H9 (cell line): ENCODE measurements at regions not wholly inside any gene's neighbourhood (a gene's known extent, or its start where the extent isn't known, plus 50 kb on each side); places are given as distances from the start of the nearest gene placed in this dataset.

ENCODE experiments used
- DNase-seq: peaks from one replicate; pipeline ENCODE4 v3.0.0-alpha.2; 2017
- H2AFZ ChIP-seq: one replicate; pipeline ENCODE4 v1.6.1; 2013; ENCODE audit warnings: mild to moderate bottlenecking, low read length, control low read depth, moderate library complexity
- H2AK5ac ChIP-seq: 2 replicates; pipeline ENCODE4 v1.6.1; 2013; ENCODE audit warnings: low read length, control low read depth, mixed read lengths; ENCODE audit not compliant: insufficient read length
- H2BK120ac ChIP-seq: one replicate; pipeline ENCODE4 v1.6.1; 2013; ENCODE audit warnings: low read depth, mild to moderate bottlenecking, low read length, control low read depth, inconsistent platforms; ENCODE audit not compliant: poor library complexity, severe bottlenecking
- H2BK12ac ChIP-seq: 2 replicates; pipeline ENCODE4 v1.6.1; 2013; ENCODE audit warnings: low read length, control low read depth, mixed read lengths, low read depth; ENCODE audit not compliant: insufficient read length
- H2BK15ac ChIP-seq: 2 replicates; pipeline ENCODE4 v1.6.1; 2013; ENCODE audit warnings: low read depth, low read length, control low read depth
- H2BK20ac ChIP-seq: one replicate; pipeline ENCODE4 v1.6.1; 2013; ENCODE audit warnings: low read depth, mild to moderate bottlenecking, low read length, control low read depth, inconsistent platforms; ENCODE audit not compliant: poor library complexity, severe bottlenecking
- H2BK5ac ChIP-seq: 2 replicates; pipeline ENCODE4 v1.6.1; 2013; ENCODE audit warnings: low read length, control low read depth, mixed read lengths; ENCODE audit not compliant: insufficient read length
- H3K14ac ChIP-seq: 2 replicates; pipeline ENCODE4 v1.6.1; 2013; ENCODE audit warnings: low read length, control low read depth; ENCODE audit not compliant: insufficient read depth
- H3K18ac ChIP-seq: 2 replicates; pipeline ENCODE4 v1.6.1; 2013; ENCODE audit warnings: low read depth, mild to moderate bottlenecking, mixed read lengths, low read length, control low read depth; ENCODE audit not compliant: insufficient read length
- H3K23ac ChIP-seq: 2 replicates; pipeline ENCODE4 v1.6.1; 2013; ENCODE audit warnings: low read length, control low read depth, mixed read lengths, low read depth; ENCODE audit not compliant: insufficient read length
- H3K23me2 ChIP-seq: 2 replicates; pipeline ENCODE4 v1.6.1; 2013; ENCODE audit warnings: low read depth, mild to moderate bottlenecking, mixed read lengths, low read length, control low read depth; ENCODE audit not compliant: insufficient read length, poor library complexity, severe bottlenecking
- H3K27ac ChIP-seq: 2 replicates; pipeline ENCODE4 v1.5.1; 2013; ENCODE audit warnings: low read length, control low read depth, mixed read lengths, low read depth; ENCODE audit not compliant: insufficient read length
- H3K27me3 ChIP-seq: 2 replicates; pipeline ENCODE4 v1.6.1; 2013; ENCODE audit warnings: low read length, control low read depth, inconsistent platforms; ENCODE audit not compliant: insufficient read depth
- H3K4ac ChIP-seq: 2 replicates; pipeline ENCODE4 v1.6.1; 2013; ENCODE audit warnings: low read depth, mild to moderate bottlenecking, control low read depth, inconsistent platforms, low read length, moderate library complexity
- H3K4me1 ChIP-seq: 2 replicates; pipeline ENCODE4 v1.6.1; 2013; ENCODE audit warnings: low read length, control low read depth, inconsistent platforms; ENCODE audit not compliant: insufficient read depth
- H3K4me2 ChIP-seq: 2 replicates; pipeline ENCODE4 v1.6.1; 2013; ENCODE audit warnings: low read length, control low read depth, mixed read lengths; ENCODE audit not compliant: insufficient read length, insufficient read depth
- H3K56ac ChIP-seq: 2 replicates; pipeline ENCODE4 v1.6.1; 2013; ENCODE audit warnings: low read depth, mild to moderate bottlenecking, mixed read lengths, low read length, control low read depth; ENCODE audit not compliant: insufficient read length
- H3K79me1 ChIP-seq: 2 replicates; pipeline ENCODE4 v1.6.1; 2013; ENCODE audit warnings: low read depth, mild to moderate bottlenecking, moderate library complexity, low read length, control low read depth, inconsistent platforms; ENCODE audit not compliant: insufficient read depth, poor library complexity, severe bottlenecking
- H3K79me2 ChIP-seq: 2 replicates; pipeline ENCODE4 v1.6.1; 2013; ENCODE audit warnings: low read length, control low read depth, inconsistent platforms; ENCODE audit not compliant: insufficient read depth
- H3K9ac ChIP-seq: 2 replicates; pipeline ENCODE4 v1.6.1; 2013; ENCODE audit warnings: low read length, control low read depth, mixed read lengths; ENCODE audit not compliant: insufficient read length; ENCODE audit errors: extremely low read depth
- H3K9me3 ChIP-seq: one replicate; pipeline ENCODE4 v1.6.1; 2013; ENCODE audit warnings: low read depth, low read length, inconsistent platforms; ENCODE audit not compliant: control insufficient read depth
- H3T11ph ChIP-seq: one replicate; pipeline ENCODE4 v1.6.1; 2013; ENCODE audit warnings: mild to moderate bottlenecking, low read length, control low read depth, inconsistent platforms
- H4K20me1 ChIP-seq: one replicate; pipeline ENCODE4 v1.6.1; 2013; ENCODE audit not compliant: control insufficient read depth, insufficient read length, insufficient read depth
- H4K5ac ChIP-seq: 2 replicates; pipeline ENCODE4 v1.6.1; 2013; ENCODE audit warnings: low read depth, mild to moderate bottlenecking, mixed read lengths, low read length, control low read depth; ENCODE audit not compliant: insufficient read length
- H4K8ac ChIP-seq: replicated peaks from 2 replicates; pipeline ENCODE4 v1.6.1; 2013; ENCODE audit warnings: low read length, control low read depth, mixed read lengths, low read depth; ENCODE audit not compliant: insufficient read length
- H4K91ac ChIP-seq: 2 replicates; pipeline ENCODE4 v1.6.1; 2013; ENCODE audit warnings: low read depth, mild to moderate bottlenecking, moderate library complexity, mixed read lengths, low read length, control low read depth; ENCODE audit not compliant: insufficient read length
- H3K27ac Mint-ChIP-seq, 3 experiments: 2 replicates in 2 of 3; 3 replicates in 1 of 3; pipeline ENCODE4 v1.8.0; 2020 to 2021; ENCODE audit warnings: mixed read lengths in 3 of 3, mild to moderate bottlenecking in 1 of 3, moderate library complexity in 1 of 3
- H3K27me3 Mint-ChIP-seq: 2 replicates; pipeline ENCODE4 v1.8.0; 2021; ENCODE audit warnings: low read depth, mild to moderate bottlenecking, moderate library complexity, mixed read lengths
- H3K36me3 Mint-ChIP-seq, 3 experiments: 2 replicates in 2 of 3; 3 replicates in 1 of 3; pipeline ENCODE4 v1.8.0; 2020 to 2021; ENCODE audit warnings: low read depth in 3 of 3, mixed read lengths in 3 of 3; ENCODE audit not compliant: insufficient read depth in 1 of 3
- H3K4me1 Mint-ChIP-seq, 2 experiments: 2 replicates each; pipeline ENCODE4 v1.8.0; 2020; ENCODE audit warnings: mixed read lengths in 2 of 2
- H3K4me3 Mint-ChIP-seq, 2 experiments: 2 replicates in 1 of 2; 3 replicates in 1 of 2; pipeline ENCODE4 v1.8.0; 2020 to 2021; ENCODE audit warnings: mild to moderate bottlenecking in 2 of 2, mixed read lengths in 2 of 2, moderate library complexity in 1 of 2
- H3K9me3 Mint-ChIP-seq, 2 experiments: 2 replicates in 1 of 2; 3 replicates in 1 of 2; pipeline ENCODE4 v1.8.0; 2020; ENCODE audit warnings: mild to moderate bottlenecking in 2 of 2, mixed read lengths in 2 of 2, moderate library complexity in 1 of 2
- CTCF ChIP-seq: fragments of 200-600 bp; sonication (generic); conservative IDR thresholded peaks from 3 replicates; pipeline ENCODE4 v1.8.0; 2021; ENCODE audit warnings: antibody characterized with exemption, mild to moderate bottlenecking
- WGBS: extraction: QIAGEN DNeasy Blood & Tissue Kit; methylation state at CpG from one replicate; pipeline ENCODE4 v1.1.7; 2013; ENCODE audit warnings: missing lambda C conversion rate, low lambda C conversion rate, mixed read lengths; ENCODE audit not compliant: insufficient read length; ENCODE audit errors: extremely low coverage; 5-methylcytosine and 5-hydroxymethylcytosine counted together

GRCh38 chr6:113595911-113596376, 261.2 kb upstream of the MARCKS start:
- H3K14ac ChIP-seq: no peak overlapping the region
- H3K79me2 ChIP-seq: no peaks in the 10 kb centered on the region
- no peak for DNase-seq
- peaks cover 0 to 10% (median 6%) of the 10 kb centered on the region in 3 experiments; a peak in 4 of 7 replicates for H3K36me3 Mint-ChIP-seq
- H2BK15ac ChIP-seq: no peak overlapping the region
- no peak overlapping the region for H4K8ac ChIP-seq
- no peaks in the 10 kb centered on the region for H4K20me1 ChIP-seq
- no peak overlapping the region for H3K4ac ChIP-seq
- no peak overlapping the region for H2AK5ac ChIP-seq
- no peak overlapping the region for H4K5ac ChIP-seq
- no peak overlapping the region for H3K4me3 Mint-ChIP-seq
- no peak overlapping the region for H3K18ac ChIP-seq
- no peak overlapping the region for H3T11ph ChIP-seq
- no peak overlapping the region for H2BK120ac ChIP-seq
- H2BK5ac ChIP-seq: no peak overlapping the region
- H3K23ac ChIP-seq: no peak overlapping the region
- no peaks in the 10 kb centered on the region for H3K79me1 ChIP-seq
- H3K23me2 ChIP-seq: no peaks in the 10 kb centered on the region
- H3K4me1 Mint-ChIP-seq: peaks cover 35 to 37% of the 10 kb centered on the region in 2 experiments
- H2BK20ac ChIP-seq: no peak overlapping the region
- peaks cover 21% of the 10 kb centered on the region for H3K4me1 ChIP-seq
- H4K91ac ChIP-seq: no peak overlapping the region
- H3K9ac ChIP-seq: no peak overlapping the region
- H3K4me2 ChIP-seq: no peak overlapping the region
- H3K9me3 Mint-ChIP-seq: peaks cover 0 to 4% of the 10 kb centered on the region in 2 experiments; a peak in 4 of 5 replicates
- H3K27me3 ChIP-seq: no peaks in the 10 kb centered on the region
- no CpG with 5 or more reads among the region's 6 CpGs for WGBS
- no peak overlapping the region for H3K27ac Mint-ChIP-seq
- no peaks in the 10 kb centered on the region for H3K27me3 Mint-ChIP-seq
- H3K27ac ChIP-seq: no peak overlapping the region
- no peak for TF ChIP-seq CTCF
- H3K9me3 ChIP-seq: no peaks in the 10 kb centered on the region
- H2AFZ ChIP-seq: no peak overlapping the region
- H2BK12ac ChIP-seq: no peak overlapping the region
- H3K56ac ChIP-seq: no peak overlapping the region
